GM19452 (cell line): ENCODE measurements at regions not wholly inside any gene's neighbourhood (a gene's known extent, or its start where the extent isn't known, plus 50 kb on each side); places are given as distances from the start of the nearest gene placed in this dataset.
"Not testable (repeated sequence)": the region's sequence is repeated elsewhere in the genome, so short reads cannot be mapped to it uniquely, and the experiment has no call there.

Experiments used
- ATAC-seq: cut with Tn5 transposase; IDR thresholded peaks from one replicate; pipeline ENCODE4 v1.9.1; 2021; ENCODE audit not compliant: unreplicated experiment

DNA sequence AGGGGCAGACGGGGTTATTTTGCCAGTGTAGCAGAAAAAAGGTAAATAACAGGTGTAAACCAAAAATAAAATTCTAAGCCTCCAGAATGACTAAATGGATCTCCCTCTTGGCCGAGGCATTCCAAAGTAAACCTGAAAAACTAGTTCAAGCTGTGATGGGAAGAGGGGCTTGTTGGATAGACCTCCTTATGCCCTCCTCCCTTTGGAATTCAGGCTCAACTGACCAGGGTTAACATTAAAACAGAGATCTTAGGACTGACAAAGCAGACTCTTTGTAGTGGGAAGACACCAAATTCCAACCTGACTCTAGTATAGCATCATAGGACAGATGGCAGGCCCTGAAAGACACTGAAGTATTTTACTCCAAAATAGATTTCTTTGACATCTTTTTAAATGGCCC is 113.8 kb upstream of the ITGB1 start:
- no peak for ATAC-seq

GRCh38 chr10:33070101-33070500 is 112.1 kb upstream of the ITGB1 start:
- no peak for ATAC-seq

GRCh38 chr10:33067917-33068316 is 109.9 kb upstream of the ITGB1 start:
- ATAC-seq = no peak

GRCh38 chr10:33067481-33067880 is 109.5 kb upstream of the ITGB1 start:
- ATAC-seq = no peak

GRCh38 chr10:33066558-33067236 is 108.7 kb upstream of the ITGB1 start:
- no peak for ATAC-seq

- ATAC-seq = no peak
Measured at GRCh38 chr10:33065111-33065510, 107.1 kb upstream of the ITGB1 start.

DNA sequence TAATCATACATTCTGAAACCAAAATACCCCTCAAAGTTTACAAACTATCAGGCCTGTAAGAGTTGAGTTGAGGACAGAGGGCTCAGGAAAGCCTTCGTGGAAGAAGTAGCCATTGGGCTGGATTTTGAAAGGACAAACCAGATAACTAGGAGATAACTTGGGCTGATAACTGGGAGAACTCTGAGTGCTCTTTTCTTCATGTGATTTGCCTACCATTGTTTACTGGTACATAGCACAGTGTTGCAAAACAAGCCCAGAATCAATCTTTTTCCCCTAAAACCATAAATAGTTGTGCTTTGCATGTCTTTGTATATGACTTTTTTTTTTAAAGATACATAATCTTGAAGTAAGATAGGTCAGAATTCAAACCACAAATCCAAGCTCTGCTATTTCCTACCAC is 106.7 kb upstream of the ITGB1 start:
- ATAC-seq = no peak

GRCh38 chr10:33057620-33058019 is 99.6 kb upstream of the ITGB1 start:
- no peak for ATAC-seq

DNA sequence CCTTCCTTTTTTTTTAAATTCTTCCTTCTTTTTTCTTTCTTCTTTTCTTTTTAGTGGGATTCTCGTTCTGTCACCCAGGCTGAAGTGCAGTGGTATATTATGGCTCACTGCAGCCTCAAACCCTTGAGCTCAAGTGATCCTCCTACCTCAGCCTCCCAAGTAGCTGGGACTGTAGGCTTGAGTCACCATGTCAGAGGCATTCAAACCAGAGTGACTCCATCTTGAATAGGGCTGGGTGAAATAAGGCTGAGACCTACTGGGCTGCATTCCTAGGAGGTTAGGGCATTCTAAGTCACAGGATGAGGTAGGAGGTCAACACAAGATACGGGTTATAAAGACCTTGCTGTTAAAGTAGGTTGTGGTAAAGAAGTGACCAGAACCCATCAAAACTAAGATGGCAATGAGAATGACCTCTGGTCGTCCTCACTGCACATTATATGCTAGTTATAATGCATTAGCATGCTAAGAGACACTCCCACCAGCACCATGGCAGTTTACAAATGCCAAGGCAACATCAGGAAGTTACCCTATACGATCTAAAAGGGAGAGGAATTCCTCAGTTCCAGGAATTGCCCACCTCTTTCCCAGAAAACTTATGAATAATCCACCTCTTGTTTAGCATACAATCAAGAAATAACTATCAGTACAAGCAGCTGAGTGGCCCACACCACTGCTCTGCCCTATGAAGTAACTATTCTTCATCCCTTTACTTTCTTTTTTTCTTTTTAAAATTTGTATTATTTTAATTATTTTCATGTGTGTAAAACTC is 99.0 kb upstream of the ITGB1 start:
- no peak for ATAC-seq

- ATAC-seq = no peak
Measured at GRCh38 chr10:33055625-33056024, 97.6 kb upstream of the ITGB1 start.

- ATAC-seq = no peak
Measured at GRCh38 chr10:33052915-33053810, 95.1 kb upstream of the ITGB1 start.

GRCh38 chr10:33052263-33052875 is 94.3 kb upstream of the ITGB1 start:
- ATAC-seq = no peak

DNA sequence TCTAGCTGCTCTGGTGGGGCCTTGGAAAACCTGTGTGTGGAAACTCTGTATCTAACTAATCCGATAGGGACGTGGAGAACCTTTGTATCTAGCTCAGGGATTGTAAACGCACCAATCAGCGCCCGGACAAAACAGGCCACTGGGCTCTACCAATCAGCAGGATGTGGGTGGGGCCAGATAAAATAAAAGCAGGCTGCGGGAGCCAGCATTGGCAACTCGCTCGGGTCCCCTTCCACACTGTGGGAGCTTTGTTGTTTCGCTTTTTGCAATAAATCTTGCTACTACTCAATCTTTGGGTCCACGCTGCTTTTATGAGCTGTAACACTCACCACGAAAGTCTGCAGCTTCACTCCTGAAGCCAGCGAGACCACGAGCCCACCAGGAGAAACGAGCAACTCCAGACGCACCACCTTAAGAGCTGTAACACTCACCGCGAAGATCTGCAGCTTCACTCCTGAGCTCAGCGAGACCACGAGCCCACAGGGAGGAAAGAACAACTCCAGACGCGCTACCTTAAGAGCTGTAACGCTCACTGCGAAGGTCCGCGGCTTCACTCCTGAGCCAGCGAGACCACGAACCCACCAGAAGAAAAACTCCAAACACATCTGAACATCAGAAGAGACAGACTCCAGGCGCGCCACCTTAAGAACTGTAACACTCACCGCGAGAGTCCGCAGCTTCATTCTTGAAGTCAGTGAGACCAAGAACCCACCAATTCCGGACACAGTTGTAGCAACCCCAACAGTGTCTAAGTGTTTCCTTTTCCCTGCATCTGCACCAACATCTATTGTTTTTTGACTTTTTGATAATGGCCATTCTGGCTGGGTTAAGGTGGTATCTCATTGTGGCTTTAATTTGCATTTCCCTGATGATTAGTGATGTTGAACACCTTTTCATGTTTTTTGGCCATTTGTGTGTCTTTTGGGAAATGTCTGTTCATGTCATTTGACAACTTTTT is 92.2 kb upstream of the ITGB1 start:
- ATAC-seq = not testable (repeated sequence)

DNA sequence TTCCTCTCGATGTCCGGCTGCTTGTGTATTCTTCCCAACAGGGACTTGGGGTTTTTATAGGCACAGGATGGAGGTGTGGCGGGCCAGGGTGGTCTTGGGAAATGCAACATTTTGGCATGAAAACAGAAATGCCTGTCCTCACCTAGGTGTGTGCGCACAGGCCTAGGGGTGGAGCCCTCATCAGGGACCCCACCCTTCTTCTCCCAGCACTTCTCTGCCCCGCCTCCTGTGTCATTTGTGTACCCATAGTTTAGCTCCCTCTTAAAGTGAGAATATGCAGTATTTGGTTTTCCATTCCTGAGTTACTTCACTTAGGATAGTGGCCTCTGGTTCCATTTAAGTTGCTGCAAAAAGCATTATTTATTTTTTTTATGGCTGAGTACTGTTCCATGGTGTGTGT is 90.2 kb upstream of the ITGB1 start:
- no peak for ATAC-seq

DNA sequence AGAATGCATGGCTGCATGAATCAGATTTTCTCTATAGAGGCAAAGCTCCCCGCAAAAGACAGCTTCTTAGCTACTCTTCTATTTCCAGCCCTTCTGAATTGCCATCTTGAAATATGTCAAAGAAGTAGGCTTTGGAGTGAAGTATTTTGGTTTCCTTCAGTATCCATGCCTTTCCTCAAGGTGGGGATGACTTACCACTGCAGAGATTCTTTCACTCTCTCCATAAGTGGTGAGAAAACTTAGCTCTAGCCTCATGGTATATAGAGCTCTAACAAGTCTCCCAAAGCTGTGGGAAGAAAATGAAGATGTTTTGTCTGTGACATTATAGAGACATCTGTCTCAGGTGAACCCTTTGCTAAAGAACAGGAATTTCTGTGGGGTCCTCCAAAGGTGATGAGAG is 89.6 kb upstream of the ITGB1 start:
- no peak for ATAC-seq

GRCh38 chr10:33046792-33047191 is 88.8 kb upstream of the ITGB1 start:
- ATAC-seq = no peak

DNA sequence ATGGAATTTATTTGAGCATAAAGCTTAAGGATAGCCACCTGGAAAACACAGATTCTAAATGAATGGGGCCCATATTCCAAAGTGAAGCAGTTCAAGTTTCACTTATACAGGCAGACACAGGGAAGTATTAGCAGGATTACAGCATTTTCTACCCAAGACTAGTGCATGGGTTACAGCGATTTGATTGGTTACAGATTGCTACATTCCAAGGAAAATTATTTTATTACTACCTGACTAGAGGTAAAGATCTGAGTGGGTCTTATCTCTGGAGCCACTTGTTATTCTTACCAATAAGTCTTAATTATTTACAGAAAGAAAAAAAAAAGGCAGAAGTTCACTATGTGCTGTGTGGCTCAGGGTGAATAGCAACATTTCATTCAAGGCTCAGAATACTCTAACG is 87.4 kb upstream of the ITGB1 start:
- ATAC-seq = no peak

- no peak for ATAC-seq
Measured at GRCh38 chr10:33042565-33042964, 84.5 kb upstream of the ITGB1 start.

DNA sequence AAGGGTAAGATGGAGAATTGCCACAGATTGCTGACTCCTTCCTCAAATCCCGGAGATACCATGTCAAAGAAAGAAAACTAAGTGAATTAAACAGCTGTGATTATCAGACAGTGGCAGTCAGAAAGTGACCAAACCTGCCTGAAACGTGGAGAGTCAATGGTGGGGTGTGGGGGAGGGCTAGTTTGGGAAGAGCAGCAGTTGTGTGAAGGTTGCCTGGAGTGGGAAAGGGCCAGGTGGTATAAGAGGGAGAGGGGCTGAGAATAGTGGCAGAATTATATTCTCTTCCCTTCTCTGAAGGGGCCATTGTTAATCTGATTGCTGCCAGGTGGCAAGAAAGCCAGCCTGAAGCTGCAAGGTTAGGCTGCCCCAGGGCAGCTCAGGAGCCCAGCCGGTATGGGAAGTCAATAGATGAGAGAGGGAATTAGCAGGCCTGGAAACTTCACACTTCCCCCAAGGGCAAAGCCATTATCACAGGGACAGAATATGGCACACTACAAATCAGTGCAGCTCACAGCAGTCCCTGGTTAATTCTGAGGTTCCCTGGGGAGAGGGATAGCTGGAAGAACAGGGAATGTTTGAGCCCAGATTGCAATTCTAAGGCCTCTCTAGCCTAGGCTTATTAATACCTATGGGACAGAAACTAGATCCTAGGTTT is 83.9 kb upstream of the ITGB1 start:
- no peak for ATAC-seq

DNA sequence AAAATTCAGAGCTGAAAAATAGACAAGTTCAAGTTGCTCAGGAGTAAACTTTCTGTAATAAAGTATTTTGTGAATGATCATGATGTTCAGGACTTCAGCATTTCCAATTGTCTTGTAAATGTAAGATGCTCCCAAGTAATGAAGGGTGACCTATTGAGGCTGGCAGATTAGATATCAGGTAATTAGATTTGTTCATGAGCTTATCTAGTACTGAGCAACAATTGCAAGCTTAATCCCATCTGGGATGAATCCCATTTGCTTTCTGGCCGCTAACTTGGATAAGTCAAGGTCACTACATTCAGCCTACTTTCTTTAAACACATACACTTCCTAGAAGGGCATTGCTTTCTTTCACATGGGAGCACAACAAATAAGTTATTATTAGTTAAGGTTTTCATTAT is 82.4 kb upstream of the ITGB1 start:
- ATAC-seq = no peak
